ENCODE measurements at regions not wholly inside any gene's neighbourhood (a gene's known extent, or its start where the extent isn't known, plus 50 kb on each side); places are given as distances from the start of the nearest gene placed in this dataset.

- TF ChIP-seq, protein P1, sequence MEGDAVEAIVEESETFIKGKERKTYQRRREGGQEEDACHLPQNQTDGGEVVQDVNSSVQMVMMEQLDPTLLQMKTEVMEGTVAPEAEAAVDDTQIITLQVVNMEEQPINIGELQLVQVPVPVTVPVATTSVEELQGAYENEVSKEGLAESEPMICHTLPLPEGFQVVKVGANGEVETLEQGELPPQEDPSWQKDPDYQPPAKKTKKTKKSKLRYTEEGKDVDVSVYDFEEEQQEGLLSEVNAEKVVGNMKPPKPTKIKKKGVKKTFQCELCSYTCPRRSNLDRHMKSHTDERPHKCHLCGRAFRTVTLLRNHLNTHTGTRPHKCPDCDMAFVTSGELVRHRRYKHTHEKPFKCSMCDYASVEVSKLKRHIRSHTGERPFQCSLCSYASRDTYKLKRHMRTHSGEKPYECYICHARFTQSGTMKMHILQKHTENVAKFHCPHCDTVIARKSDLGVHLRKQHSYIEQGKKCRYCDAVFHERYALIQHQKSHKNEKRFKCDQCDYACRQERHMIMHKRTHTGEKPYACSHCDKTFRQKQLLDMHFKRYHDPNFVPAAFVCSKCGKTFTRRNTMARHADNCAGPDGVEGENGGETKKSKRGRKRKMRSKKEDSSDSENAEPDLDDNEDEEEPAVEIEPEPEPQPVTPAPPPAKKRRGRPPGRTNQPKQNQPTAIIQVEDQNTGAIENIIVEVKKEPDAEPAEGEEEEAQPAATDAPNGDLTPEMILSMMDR (IDR thresholded peaks at IDR 0.05), result no peak
- TF ChIP-seq, protein P2, sequence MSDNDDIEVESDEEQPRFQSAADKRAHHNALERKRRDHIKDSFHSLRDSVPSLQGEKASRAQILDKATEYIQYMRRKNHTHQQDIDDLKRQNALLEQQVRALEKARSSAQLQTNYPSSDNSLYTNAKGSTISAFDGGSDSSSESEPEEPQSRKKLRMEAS (IDR thresholded peaks at IDR 0.05), result no peak
Observed at GRCh38 chr9:96031366-96031824, 155.9 kb downstream of the ERCC6L2 start.
